GM23338 (cell line): ENCODE measurements at regions not wholly inside any gene's neighbourhood (a gene's known extent, or its start where the extent isn't known, plus 50 kb on each side); places are given as distances from the start of the nearest gene placed in this dataset.

Experiments
- ATAC-seq: fragments of 200-7000 bp; cut with Tn5 transposase; 3 replicates; pipeline ENCODE4 v1.9.1; 2020
- DNase-seq: peaks from one replicate; pipeline ENCODE4 v3.0.0-alpha.2; 2015; ENCODE audit warnings: low spot score
- H2AFZ ChIP-seq: fragments of 200-600 bp; sonication (generic); 2 replicates; pipeline ENCODE4 v1.8.0; 2016; ENCODE audit warnings: antibody characterized with exemption, mild to moderate bottlenecking, moderate library complexity
- H3F3A ChIP-seq: fragments of 200-600 bp; sonication (generic); replicated peaks from 2 replicates; pipeline ENCODE4 v1.8.0; 2017; ENCODE audit warnings: antibody characterized with exemption, mixed run types, low read depth
- H3K27ac ChIP-seq: fragments of 200-600 bp; sonication (generic); 2 replicates; pipeline ENCODE4 v1.6.1; 2016; ENCODE audit warnings: low read depth
- H3K27me3 ChIP-seq: fragments of 200-600 bp; sonication (generic); 2 replicates; pipeline ENCODE4 v1.8.0; 2016; ENCODE audit warnings: mild to moderate bottlenecking, mixed run types, moderate library complexity; ENCODE audit not compliant: insufficient read depth
- H3K36me3 ChIP-seq: fragments of 200-600 bp; sonication (generic); 2 replicates; pipeline ENCODE4 v1.8.0; 2016; ENCODE audit warnings: mild to moderate bottlenecking; ENCODE audit not compliant: insufficient read depth
- H3K4me1 ChIP-seq: fragments of 200-600 bp; sonication (generic); 2 replicates; pipeline ENCODE4 v1.8.0; 2016; ENCODE audit warnings: mild to moderate bottlenecking, moderate library complexity; ENCODE audit not compliant: insufficient read depth
- H3K4me2 ChIP-seq: fragments of 200-600 bp; sonication (generic); 2 replicates; pipeline ENCODE4 v1.7.1; 2017; ENCODE audit warnings: mixed run types
- H3K4me3 ChIP-seq: fragments of 200-600 bp; sonication (generic); 2 replicates; pipeline ENCODE4 v1.6.1; 2016; ENCODE audit warnings: mixed run types
- H3K79me2 ChIP-seq: fragments of 200-600 bp; sonication (generic); replicated peaks from 2 replicates; pipeline ENCODE4 v1.8.0; 2017; ENCODE audit warnings: mild to moderate bottlenecking; ENCODE audit not compliant: insufficient read depth
- H3K9me2 ChIP-seq: fragments of 200-600 bp; sonication (generic); 2 replicates; pipeline ENCODE4 v1.8.0; 2017; ENCODE audit not compliant: insufficient read depth
- H4K20me1 ChIP-seq: fragments of 200-600 bp; sonication (generic); replicated peaks from 2 replicates; pipeline ENCODE4 v1.8.0; 2017; ENCODE audit warnings: mild to moderate bottlenecking; ENCODE audit not compliant: insufficient read depth
- H3K27ac Mint-ChIP-seq: 2 replicates; pipeline ENCODE4 v1.8.0; 2020; ENCODE audit warnings: inconsistent platforms, mild to moderate bottlenecking, moderate library complexity, mixed read lengths
- H3K27me3 Mint-ChIP-seq: 3 replicates; pipeline ENCODE4 v1.8.0; 2022; ENCODE audit warnings: low read depth, mild to moderate bottlenecking, moderate library complexity, mixed read lengths, inconsistent platforms; ENCODE audit not compliant: insufficient read depth, poor library complexity
- H3K36me3 Mint-ChIP-seq: 3 replicates; pipeline ENCODE4 v1.8.0; 2021; ENCODE audit warnings: low read depth, mild to moderate bottlenecking, inconsistent platforms, moderate library complexity, mixed read lengths
- H3K4me1 Mint-ChIP-seq: 3 replicates; pipeline ENCODE4 v1.8.0; 2020; ENCODE audit warnings: mild to moderate bottlenecking, inconsistent platforms, mixed read lengths
- H3K4me3 Mint-ChIP-seq: 3 replicates; pipeline ENCODE4 v1.8.0; 2021; ENCODE audit warnings: moderate library complexity, mild to moderate bottlenecking, inconsistent platforms, mixed read lengths
- H3K9me3 Mint-ChIP-seq: 3 replicates; pipeline ENCODE4 v1.8.0; 2020; ENCODE audit warnings: moderate library complexity, mild to moderate bottlenecking, inconsistent platforms, mixed read lengths
- CREB1 ChIP-seq: fragments of 250-450 bp; sonication (Bioruptor Pico); IDR thresholded peaks from 2 replicates; pipeline ENCODE4 v1.5.0; 2020; ENCODE audit warnings: low read depth, mild to moderate bottlenecking, moderate library complexity
- CTCF ChIP-seq, 2 experiments: fragments of 200-600 bp in 1 of 2; sonication (generic) in 1 of 2; conservative IDR thresholded peaks; 2 replicates each; pipeline versions ENCODE4 v1.5.1 to v1.6.1; 2016 to 2017; ENCODE audit warnings: antibody characterized with exemption in 2 of 2, low read depth in 2 of 2, mild to moderate bottlenecking in 2 of 2, moderate library complexity in 1 of 2
- EZH2 ChIP-seq: fragments of 200-600 bp; sonication (generic); IDR thresholded peaks from one replicate; pipeline ENCODE4 v1.8.0; 2017; ENCODE audit warnings: antibody characterized with exemption, mild to moderate bottlenecking, low read depth; ENCODE audit not compliant: unreplicated experiment
- EZH2phosphoT487 ChIP-seq: fragments of 200-600 bp; sonication (generic); IDR thresholded peaks from one replicate; pipeline ENCODE4 v1.8.1; 2018; ENCODE audit warnings: antibody characterized with exemption; ENCODE audit not compliant: unreplicated experiment
- JUNB ChIP-seq: IDR thresholded peaks from one replicate; pipeline ENCODE4 v1.6.1; 2016; ENCODE audit warnings: antibody characterized with exemption; ENCODE audit not compliant: unreplicated experiment
- NANOG ChIP-seq: IDR thresholded peaks from 2 replicates; pipeline ENCODE4 v1.6.1; 2016; ENCODE audit warnings: antibody characterized with exemption, borderline replicate concordance
- POLR2AphosphoS5 ChIP-seq: IDR thresholded peaks from 2 replicates; pipeline ENCODE4 v1.6.1; 2016; ENCODE audit warnings: antibody characterized with exemption, low read depth
- TF ChIP-seq, protein P1 (sequence below): IDR thresholded peaks from one replicate; pipeline ENCODE4 v1.6.1; 2018; ENCODE audit warnings: antibody characterized with exemption; ENCODE audit not compliant: unreplicated experiment

DNA sequence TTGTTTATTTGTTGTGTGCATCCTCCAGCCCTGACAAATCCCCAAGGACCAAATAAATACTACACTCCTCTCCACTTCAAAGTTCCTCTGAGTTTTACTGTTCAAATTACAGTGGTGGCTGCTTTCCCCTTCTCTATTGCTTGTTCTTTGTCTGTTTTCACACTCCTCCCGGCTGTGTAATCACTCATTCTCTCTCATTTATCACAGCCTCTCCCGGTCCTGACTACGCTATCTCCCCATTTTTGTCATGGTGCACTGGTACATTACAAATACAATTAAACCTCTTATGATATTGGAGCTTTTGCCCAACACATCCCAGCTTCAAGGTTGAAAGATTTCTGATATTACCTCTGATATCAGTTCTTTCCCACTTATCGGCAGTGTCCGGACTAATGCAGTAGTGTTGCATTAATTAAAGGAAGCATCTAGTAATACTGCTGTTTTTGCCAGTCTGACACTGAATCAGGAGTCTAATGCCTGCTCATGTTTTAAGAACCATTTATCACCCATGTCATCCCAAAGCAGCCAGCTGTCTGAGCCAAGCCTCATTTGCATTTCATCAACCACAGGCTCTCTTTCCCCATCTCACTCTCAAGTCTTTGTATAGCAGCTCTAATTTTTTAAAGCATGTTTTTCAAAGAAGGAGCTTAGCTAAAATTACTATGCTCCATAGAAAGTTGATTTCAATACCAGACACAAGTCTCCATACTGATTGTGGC, 740.5 kb downstream of the ROBO2 start (continued):
- TF ChIP-seq, protein P1, sequence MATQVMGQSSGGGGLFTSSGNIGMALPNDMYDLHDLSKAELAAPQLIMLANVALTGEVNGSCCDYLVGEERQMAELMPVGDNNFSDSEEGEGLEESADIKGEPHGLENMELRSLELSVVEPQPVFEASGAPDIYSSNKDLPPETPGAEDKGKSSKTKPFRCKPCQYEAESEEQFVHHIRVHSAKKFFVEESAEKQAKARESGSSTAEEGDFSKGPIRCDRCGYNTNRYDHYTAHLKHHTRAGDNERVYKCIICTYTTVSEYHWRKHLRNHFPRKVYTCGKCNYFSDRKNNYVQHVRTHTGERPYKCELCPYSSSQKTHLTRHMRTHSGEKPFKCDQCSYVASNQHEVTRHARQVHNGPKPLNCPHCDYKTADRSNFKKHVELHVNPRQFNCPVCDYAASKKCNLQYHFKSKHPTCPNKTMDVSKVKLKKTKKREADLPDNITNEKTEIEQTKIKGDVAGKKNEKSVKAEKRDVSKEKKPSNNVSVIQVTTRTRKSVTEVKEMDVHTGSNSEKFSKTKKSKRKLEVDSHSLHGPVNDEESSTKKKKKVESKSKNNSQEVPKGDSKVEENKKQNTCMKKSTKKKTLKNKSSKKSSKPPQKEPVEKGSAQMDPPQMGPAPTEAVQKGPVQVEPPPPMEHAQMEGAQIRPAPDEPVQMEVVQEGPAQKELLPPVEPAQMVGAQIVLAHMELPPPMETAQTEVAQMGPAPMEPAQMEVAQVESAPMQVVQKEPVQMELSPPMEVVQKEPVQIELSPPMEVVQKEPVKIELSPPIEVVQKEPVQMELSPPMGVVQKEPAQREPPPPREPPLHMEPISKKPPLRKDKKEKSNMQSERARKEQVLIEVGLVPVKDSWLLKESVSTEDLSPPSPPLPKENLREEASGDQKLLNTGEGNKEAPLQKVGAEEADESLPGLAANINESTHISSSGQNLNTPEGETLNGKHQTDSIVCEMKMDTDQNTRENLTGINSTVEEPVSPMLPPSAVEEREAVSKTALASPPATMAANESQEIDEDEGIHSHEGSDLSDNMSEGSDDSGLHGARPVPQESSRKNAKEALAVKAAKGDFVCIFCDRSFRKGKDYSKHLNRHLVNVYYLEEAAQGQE = no peak
- TF ChIP-seq NANOG = no peak
- TF ChIP-seq CTCF (conservative IDR thresholded peaks at IDR 0.05; ENCODE audit: low read depth in 2 of 2) = no peak
- TF ChIP-seq CREB1 = no peak
- no peak for TF ChIP-seq EZH2
- no peak for TF ChIP-seq POLR2AphosphoS5
- TF ChIP-seq JUNB = no peak
- no peak for TF ChIP-seq EZH2phosphoT487

GRCh38 chr3:77786216-77786615, 746.3 kb downstream of the ROBO2 start:
- Histone ChIP-seq H3K27ac (no peak overlapping the region), H4K20me1 (no peaks in the 10 kb centered on the region), H3K79me2 (no peaks in the 10 kb centered on the region), H2AFZ (no peak overlapping the region), H3K4me3 (no peak overlapping the region), H3K4me1 (no peaks in the 10 kb centered on the region), H3K4me2 (no peak overlapping the region), H3K36me3 (no peaks in the 10 kb centered on the region), H3F3A (no peaks in the 10 kb centered on the region), H3K27me3 (no peaks in the 10 kb centered on the region), H3K9me2 (no peaks in the 10 kb centered on the region)
- DNase-seq (no peak), ATAC-seq (no peak)
- H3K27me3 Mint-ChIP-seq = no peaks in the 10 kb centered on the region
- H3K9me3 Mint-ChIP-seq = no peaks in the 10 kb centered on the region
- no peaks in the 10 kb centered on the region for H3K36me3 Mint-ChIP-seq
- no peak overlapping the region for H3K27ac Mint-ChIP-seq
- peaks cover 4% of the 10 kb centered on the region; the same call in 2 of the 3 replicates for H3K4me1 Mint-ChIP-seq
- no peak overlapping the region for H3K4me3 Mint-ChIP-seq
- TF ChIP-seq, protein P1 = no peak
- TF ChIP-seq JUNB (no peak), POLR2AphosphoS5 (no peak), CREB1 (no peak), EZH2phosphoT487 (no peak)
